WTC11 (cell line): ENCODE measurements at regions not wholly inside any gene's neighbourhood (a gene's known extent, or its start where the extent isn't known, plus 50 kb on each side); places are given as distances from the start of the nearest gene placed in this dataset.

ENCODE experiments used
- ATAC-seq: fragments of 200-7000 bp; cut with Tn5 transposase; 2 replicates; pipeline ENCODE4 v1.10.0; 2021; ENCODE audit warnings: mild to moderate bottlenecking, moderate library complexity
- CTCF ChIA-PET: fragments of 300-600 bp; sonication (Branson Sonifier 250); formaldehyde crosslinking; loops from one replicate; lab custom pipeline; 2021; ENCODE audit warnings: antibody characterized with exemption; lab: Charles Lee
- POLR2A ChIA-PET: fragments of 350-600 bp; sonication (Branson Sonifier 250); formaldehyde crosslinking; loops from one replicate; lab custom pipeline; 2021; ENCODE audit warnings: antibody characterized with exemption; lab: Charles Lee
- DNase-seq: peaks from one replicate; pipeline ENCODE4 v3.0.0; 2021; ENCODE audit warnings: low spot score
- H3K27ac Mint-ChIP-seq: 2 replicates; pipeline ENCODE4 v1.8.0; 2021; ENCODE audit warnings: mixed read lengths
- H3K27me3 Mint-ChIP-seq: 2 replicates; pipeline ENCODE4 v1.8.0; 2021; ENCODE audit warnings: low read depth, mild to moderate bottlenecking, moderate library complexity, mixed read lengths
- H3K36me3 Mint-ChIP-seq: 2 replicates; pipeline ENCODE4 v1.8.0; 2021; ENCODE audit warnings: mixed read lengths
- H3K4me1 Mint-ChIP-seq: 2 replicates; pipeline ENCODE4 v1.8.0; 2022; ENCODE audit warnings: mixed read lengths
- H3K4me3 Mint-ChIP-seq: 2 replicates; pipeline ENCODE4 v1.8.0; 2021; ENCODE audit warnings: mild to moderate bottlenecking, moderate library complexity, mixed read lengths
- H3K9me3 Mint-ChIP-seq: 2 replicates; pipeline ENCODE4 v1.8.0; 2021; ENCODE audit warnings: mixed read lengths
- AR ChIP-seq: fragments of 250-450 bp; sonication (Bioruptor Pico); IDR thresholded peaks from 2 replicates; pipeline ENCODE4 v1.9.0; 2021; ENCODE audit warnings: mild to moderate bottlenecking
- ELF4 ChIP-seq: sonication (generic); formaldehyde crosslinking; IDR thresholded peaks from 2 replicates; pipeline ENCODE4 v1.8.1; 2022; ENCODE audit warnings: low read depth, mild to moderate bottlenecking, moderate library complexity, missing genetic modification reagents
- EMX1 ChIP-seq: fragments of 250-450 bp; sonication (Bioruptor Pico); IDR thresholded peaks from 2 replicates; pipeline ENCODE4 v1.8.0; 2021; ENCODE audit warnings: mild to moderate bottlenecking
- FOXK1 ChIP-seq: sonication (generic); formaldehyde crosslinking; IDR thresholded peaks from 2 replicates; pipeline ENCODE4 v1.8.0; 2022; ENCODE audit warnings: mild to moderate bottlenecking, moderate library complexity, missing genetic modification reagents
- FOXP1 ChIP-seq: sonication (generic); formaldehyde crosslinking; IDR thresholded peaks from 2 replicates; pipeline ENCODE4 v1.8.0; 2022; ENCODE audit warnings: missing genetic modification reagents, mild to moderate bottlenecking, moderate library complexity, borderline replicate concordance
- MYBL2 ChIP-seq: sonication (generic); formaldehyde crosslinking; IDR thresholded peaks from 2 replicates; pipeline ENCODE4 v1.8.1; 2023; ENCODE audit warnings: mild to moderate bottlenecking, moderate library complexity, missing genetic modification reagents
- NFATC4 ChIP-seq: fragments of 250-450 bp; sonication (Bioruptor Pico); IDR thresholded peaks from 2 replicates; pipeline ENCODE4 v1.9.0; 2021; ENCODE audit warnings: mild to moderate bottlenecking
- NFE2L1 ChIP-seq: sonication (generic); formaldehyde crosslinking; IDR thresholded peaks from 2 replicates; pipeline ENCODE4 v1.8.1; 2023; ENCODE audit warnings: missing genetic modification reagents
- NR3C1 ChIP-seq: sonication (generic); formaldehyde crosslinking; conservative IDR thresholded peaks from 2 replicates; pipeline ENCODE4 v1.8.1; 2023; ENCODE audit warnings: low read depth, mild to moderate bottlenecking, missing genetic modification reagents
- OVOL2 ChIP-seq: fragments of 250-450 bp; sonication (Bioruptor Pico); IDR thresholded peaks from 2 replicates; pipeline ENCODE4 v1.9.0; 2021; ENCODE audit warnings: mild to moderate bottlenecking, borderline replicate concordance
- PRRX2 ChIP-seq: fragments of 250-450 bp; sonication (Bioruptor Pico); IDR thresholded peaks from 2 replicates; pipeline ENCODE4 v1.8.0; 2021; ENCODE audit warnings: mild to moderate bottlenecking
- SMAD4 ChIP-seq: sonication (generic); formaldehyde crosslinking; IDR thresholded peaks from 2 replicates; pipeline ENCODE4 v1.8.0; 2022; ENCODE audit warnings: mild to moderate bottlenecking, missing genetic modification reagents
- TCF7 ChIP-seq: sonication (generic); formaldehyde crosslinking; IDR thresholded peaks from 2 replicates; pipeline ENCODE4 v1.8.0; 2022; ENCODE audit warnings: mild to moderate bottlenecking, low read depth, missing genetic modification reagents, moderate library complexity
- TP53 ChIP-seq: sonication (generic); formaldehyde crosslinking; IDR thresholded peaks from 2 replicates; pipeline ENCODE4 v1.8.1; 2023; ENCODE audit warnings: mild to moderate bottlenecking, missing genetic modification reagents
- ZNF263 ChIP-seq: sonication (generic); formaldehyde crosslinking; IDR thresholded peaks from 2 replicates; pipeline ENCODE4 v1.8.1; 2022; ENCODE audit warnings: low read depth, mild to moderate bottlenecking, moderate library complexity, missing genetic modification reagents
- TF ChIP-seq, protein P1 (sequence below): sonication (generic); formaldehyde crosslinking; IDR thresholded peaks from 2 replicates; pipeline ENCODE4 v1.8.1; 2022; ENCODE audit warnings: low read depth, missing genetic modification reagents, borderline replicate concordance
- TF ChIP-seq, protein P2 (sequence below): fragments of 250-450 bp; sonication (Bioruptor Pico); IDR thresholded peaks from 2 replicates; pipeline ENCODE4 v1.9.0; 2021; ENCODE audit warnings: mild to moderate bottlenecking, borderline replicate concordance
- TF ChIP-seq, protein P3 (sequence below): sonication (generic); formaldehyde crosslinking; IDR thresholded peaks from 2 replicates; pipeline ENCODE4 v1.8.0; 2022; ENCODE audit warnings: missing genetic modification reagents
- TF ChIP-seq, protein P4 (sequence below): sonication (generic); formaldehyde crosslinking; IDR thresholded peaks from 2 replicates; pipeline ENCODE4 v1.8.1; 2023; ENCODE audit warnings: mild to moderate bottlenecking, missing genetic modification reagents, moderate library complexity

DNA sequence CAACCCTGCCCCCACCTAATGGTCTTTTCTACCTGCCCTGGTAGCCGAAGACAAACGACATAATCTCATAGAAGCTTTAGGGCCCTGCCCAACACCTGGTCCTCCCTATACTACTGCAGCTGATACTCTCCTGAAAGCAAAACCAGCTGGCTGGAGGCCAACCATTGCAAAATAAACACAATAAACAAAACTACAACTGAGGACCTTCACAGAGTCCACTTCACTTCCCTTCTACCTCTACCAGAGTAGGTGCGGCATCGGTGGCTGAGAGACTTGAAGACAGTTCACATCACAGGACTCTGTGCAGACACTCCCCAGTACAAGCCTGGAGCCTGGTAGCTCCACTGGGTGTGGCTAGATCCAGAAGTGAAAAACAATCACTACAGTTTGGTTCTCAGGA is 476.2 kb downstream of the MMUT start:
- no peak for ATAC-seq
- H3K4me1 Mint-ChIP-seq: no peaks in the 10 kb centered on the region
- H3K9me3 Mint-ChIP-seq: peaks cover 27% of the 10 kb centered on the region
- H3K36me3 Mint-ChIP-seq: no peaks in the 10 kb centered on the region
- CTCF ChIA-PET: no interaction called here
- DNase-seq: no peak
- no peak for TF ChIP-seq ELF4 (CRISPR knock-in tag)
- TF ChIP-seq, protein P1, sequence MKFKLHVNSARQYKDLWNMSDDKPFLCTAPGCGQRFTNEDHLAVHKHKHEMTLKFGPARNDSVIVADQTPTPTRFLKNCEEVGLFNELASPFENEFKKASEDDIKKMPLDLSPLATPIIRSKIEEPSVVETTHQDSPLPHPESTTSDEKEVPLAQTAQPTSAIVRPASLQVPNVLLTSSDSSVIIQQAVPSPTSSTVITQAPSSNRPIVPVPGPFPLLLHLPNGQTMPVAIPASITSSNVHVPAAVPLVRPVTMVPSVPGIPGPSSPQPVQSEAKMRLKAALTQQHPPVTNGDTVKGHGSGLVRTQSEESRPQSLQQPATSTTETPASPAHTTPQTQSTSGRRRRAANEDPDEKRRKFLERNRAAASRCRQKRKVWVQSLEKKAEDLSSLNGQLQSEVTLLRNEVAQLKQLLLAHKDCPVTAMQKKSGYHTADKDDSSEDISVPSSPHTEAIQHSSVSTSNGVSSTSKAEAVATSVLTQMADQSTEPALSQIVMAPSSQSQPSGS (CRISPR knock-in tag): no peak
- no peak for TF ChIP-seq OVOL2 (CRISPR knock-in tag)
- no peak for TF ChIP-seq AR
- TF ChIP-seq FOXK1: no peak
- TF ChIP-seq PRRX2 (CRISPR knock-in tag): no peak
- no peak for TF ChIP-seq TP53 (CRISPR knock-in tag)
- TF ChIP-seq, protein P2, sequence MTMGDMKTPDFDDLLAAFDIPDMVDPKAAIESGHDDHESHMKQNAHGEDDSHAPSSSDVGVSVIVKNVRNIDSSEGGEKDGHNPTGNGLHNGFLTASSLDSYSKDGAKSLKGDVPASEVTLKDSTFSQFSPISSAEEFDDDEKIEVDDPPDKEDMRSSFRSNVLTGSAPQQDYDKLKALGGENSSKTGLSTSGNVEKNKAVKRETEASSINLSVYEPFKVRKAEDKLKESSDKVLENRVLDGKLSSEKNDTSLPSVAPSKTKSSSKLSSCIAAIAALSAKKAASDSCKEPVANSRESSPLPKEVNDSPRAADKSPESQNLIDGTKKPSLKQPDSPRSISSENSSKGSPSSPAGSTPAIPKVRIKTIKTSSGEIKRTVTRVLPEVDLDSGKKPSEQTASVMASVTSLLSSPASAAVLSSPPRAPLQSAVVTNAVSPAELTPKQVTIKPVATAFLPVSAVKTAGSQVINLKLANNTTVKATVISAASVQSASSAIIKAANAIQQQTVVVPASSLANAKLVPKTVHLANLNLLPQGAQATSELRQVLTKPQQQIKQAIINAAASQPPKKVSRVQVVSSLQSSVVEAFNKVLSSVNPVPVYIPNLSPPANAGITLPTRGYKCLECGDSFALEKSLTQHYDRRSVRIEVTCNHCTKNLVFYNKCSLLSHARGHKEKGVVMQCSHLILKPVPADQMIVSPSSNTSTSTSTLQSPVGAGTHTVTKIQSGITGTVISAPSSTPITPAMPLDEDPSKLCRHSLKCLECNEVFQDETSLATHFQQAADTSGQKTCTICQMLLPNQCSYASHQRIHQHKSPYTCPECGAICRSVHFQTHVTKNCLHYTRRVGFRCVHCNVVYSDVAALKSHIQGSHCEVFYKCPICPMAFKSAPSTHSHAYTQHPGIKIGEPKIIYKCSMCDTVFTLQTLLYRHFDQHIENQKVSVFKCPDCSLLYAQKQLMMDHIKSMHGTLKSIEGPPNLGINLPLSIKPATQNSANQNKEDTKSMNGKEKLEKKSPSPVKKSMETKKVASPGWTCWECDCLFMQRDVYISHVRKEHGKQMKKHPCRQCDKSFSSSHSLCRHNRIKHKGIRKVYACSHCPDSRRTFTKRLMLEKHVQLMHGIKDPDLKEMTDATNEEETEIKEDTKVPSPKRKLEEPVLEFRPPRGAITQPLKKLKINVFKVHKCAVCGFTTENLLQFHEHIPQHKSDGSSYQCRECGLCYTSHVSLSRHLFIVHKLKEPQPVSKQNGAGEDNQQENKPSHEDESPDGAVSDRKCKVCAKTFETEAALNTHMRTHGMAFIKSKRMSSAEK (CRISPR knock-in tag): no peak
- TF ChIP-seq, all 79 proteins: peak for 0
- H3K27ac Mint-ChIP-seq: no peak overlapping the region
- POLR2A ChIA-PET: no interaction called here
- H3K27me3 Mint-ChIP-seq: no peaks in the 10 kb centered on the region
- H3K4me3 Mint-ChIP-seq: no peak overlapping the region

DNA sequence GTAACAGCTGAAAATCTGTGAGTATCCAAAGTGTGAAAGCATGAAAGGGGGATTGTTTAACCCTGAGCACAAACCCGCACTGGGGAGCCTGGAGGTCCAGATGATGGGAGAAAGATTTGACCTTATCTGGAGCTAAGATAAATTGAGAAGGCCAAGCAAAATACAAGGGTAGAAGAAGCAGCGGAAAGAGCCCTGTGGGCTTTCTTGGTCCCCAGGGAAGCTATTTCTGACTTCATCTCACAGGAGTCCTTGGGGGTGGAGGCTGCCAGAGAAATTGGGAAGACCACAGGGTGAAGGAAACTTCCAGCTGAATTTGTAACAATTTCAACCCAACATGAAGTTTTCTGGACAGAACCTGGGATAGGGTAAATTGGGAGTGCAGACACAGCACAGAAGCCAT is 476.9 kb downstream of the MMUT start:
- ChIA-PET CTCF (no interaction called here), POLR2A (no interaction called here)
- DNase-seq (no peak), ATAC-seq (no peak)
- H3K4me1 Mint-ChIP-seq: no peaks in the 10 kb centered on the region
- H3K27ac Mint-ChIP-seq: no peak overlapping the region
- no peak overlapping the region for H3K4me3 Mint-ChIP-seq
- H3K27me3 Mint-ChIP-seq: no peaks in the 10 kb centered on the region
- peaks cover 29% of the 10 kb centered on the region for H3K9me3 Mint-ChIP-seq
- H3K36me3 Mint-ChIP-seq: no peaks in the 10 kb centered on the region
- no peak for TF ChIP-seq ZNF263 (CRISPR knock-in tag)
- TF ChIP-seq NFATC4 (CRISPR knock-in tag): no peak
- TF ChIP-seq SMAD4 (CRISPR knock-in tag): no peak
- TF ChIP-seq, protein P3, sequence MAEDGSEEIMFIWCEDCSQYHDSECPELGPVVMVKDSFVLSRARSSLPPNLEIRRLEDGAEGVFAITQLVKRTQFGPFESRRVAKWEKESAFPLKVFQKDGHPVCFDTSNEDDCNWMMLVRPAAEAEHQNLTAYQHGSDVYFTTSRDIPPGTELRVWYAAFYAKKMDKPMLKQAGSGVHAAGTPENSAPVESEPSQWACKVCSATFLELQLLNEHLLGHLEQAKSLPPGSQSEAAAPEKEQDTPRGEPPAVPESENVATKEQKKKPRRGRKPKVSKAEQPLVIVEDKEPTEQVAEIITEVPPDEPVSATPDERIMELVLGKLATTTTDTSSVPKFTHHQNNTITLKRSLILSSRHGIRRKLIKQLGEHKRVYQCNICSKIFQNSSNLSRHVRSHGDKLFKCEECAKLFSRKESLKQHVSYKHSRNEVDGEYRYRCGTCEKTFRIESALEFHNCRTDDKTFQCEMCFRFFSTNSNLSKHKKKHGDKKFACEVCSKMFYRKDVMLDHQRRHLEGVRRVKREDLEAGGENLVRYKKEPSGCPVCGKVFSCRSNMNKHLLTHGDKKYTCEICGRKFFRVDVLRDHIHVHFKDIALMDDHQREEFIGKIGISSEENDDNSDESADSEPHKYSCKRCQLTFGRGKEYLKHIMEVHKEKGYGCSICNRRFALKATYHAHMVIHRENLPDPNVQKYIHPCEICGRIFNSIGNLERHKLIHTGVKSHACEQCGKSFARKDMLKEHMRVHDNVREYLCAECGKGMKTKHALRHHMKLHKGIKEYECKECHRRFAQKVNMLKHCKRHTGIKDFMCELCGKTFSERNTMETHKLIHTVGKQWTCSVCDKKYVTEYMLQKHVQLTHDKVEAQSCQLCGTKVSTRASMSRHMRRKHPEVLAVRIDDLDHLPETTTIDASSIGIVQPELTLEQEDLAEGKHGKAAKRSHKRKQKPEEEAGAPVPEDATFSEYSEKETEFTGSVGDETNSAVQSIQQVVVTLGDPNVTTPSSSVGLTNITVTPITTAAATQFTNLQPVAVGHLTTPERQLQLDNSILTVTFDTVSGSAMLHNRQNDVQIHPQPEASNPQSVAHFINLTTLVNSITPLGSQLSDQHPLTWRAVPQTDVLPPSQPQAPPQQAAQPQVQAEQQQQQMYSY (CRISPR knock-in tag): no peak
- no peak for TF ChIP-seq MYBL2
- no peak for TF ChIP-seq NFE2L1
- no peak for TF ChIP-seq FOXK1
- no peak for TF ChIP-seq TP53 (CRISPR knock-in tag)
- TF ChIP-seq, protein P4, sequence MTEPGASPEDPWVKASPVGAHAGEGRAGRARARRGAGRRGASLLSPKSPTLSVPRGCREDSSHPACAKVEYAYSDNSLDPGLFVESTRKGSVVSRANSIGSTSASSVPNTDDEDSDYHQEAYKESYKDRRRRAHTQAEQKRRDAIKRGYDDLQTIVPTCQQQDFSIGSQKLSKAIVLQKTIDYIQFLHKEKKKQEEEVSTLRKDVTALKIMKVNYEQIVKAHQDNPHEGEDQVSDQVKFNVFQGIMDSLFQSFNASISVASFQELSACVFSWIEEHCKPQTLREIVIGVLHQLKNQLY (CRISPR knock-in tag): no peak
- no peak for TF ChIP-seq AR
- TF ChIP-seq TCF7 (CRISPR knock-in tag): no peak
- TF ChIP-seq EMX1 (CRISPR knock-in tag): no peak
- no peak for TF ChIP-seq NR3C1
- TF ChIP-seq FOXP1 (CRISPR knock-in tag): no peak
